Activated naive CD8-positive, alpha-beta T cell treated with anti-CD3 and anti-CD28 coated beads for 36 hours (primary cell): ENCODE measurements at regions not wholly inside any gene's neighbourhood (a gene's known extent, or its start where the extent isn't known, plus 50 kb on each side); places are given as distances from the start of the nearest gene placed in this dataset.
A peak's percentile ranks its signal among the peaks of the same experiment; 100 is the strongest.
"Not testable (repeated sequence)": the region's sequence is repeated elsewhere in the genome, so short reads cannot be mapped to it uniquely, and the experiment has no call there.

Source experiments
- DNase-seq: peaks from one replicate; pipeline ENCODE4 v3.0.0; 2021
- H3K27ac Mint-ChIP-seq: one replicate; pipeline ENCODE4 v1.8.0; 2022; ENCODE audit warnings: mild to moderate bottlenecking, moderate library complexity, mixed read lengths
- H3K27me3 Mint-ChIP-seq: one replicate; pipeline ENCODE4 v1.8.0; 2022; ENCODE audit warnings: mild to moderate bottlenecking, mixed read lengths
- H3K36me3 Mint-ChIP-seq: one replicate; pipeline ENCODE4 v1.8.0; 2021; ENCODE audit warnings: mild to moderate bottlenecking, mixed read lengths
- H3K4me1 Mint-ChIP-seq: one replicate; pipeline ENCODE4 v1.8.0; 2021; ENCODE audit warnings: mixed read lengths
- H3K4me3 Mint-ChIP-seq: one replicate; pipeline ENCODE4 v1.8.0; 2022; ENCODE audit warnings: mild to moderate bottlenecking, moderate library complexity, mixed read lengths
- H3K9me3 Mint-ChIP-seq: one replicate; pipeline ENCODE4 v1.8.0; 2022; ENCODE audit warnings: mixed read lengths

DNA sequence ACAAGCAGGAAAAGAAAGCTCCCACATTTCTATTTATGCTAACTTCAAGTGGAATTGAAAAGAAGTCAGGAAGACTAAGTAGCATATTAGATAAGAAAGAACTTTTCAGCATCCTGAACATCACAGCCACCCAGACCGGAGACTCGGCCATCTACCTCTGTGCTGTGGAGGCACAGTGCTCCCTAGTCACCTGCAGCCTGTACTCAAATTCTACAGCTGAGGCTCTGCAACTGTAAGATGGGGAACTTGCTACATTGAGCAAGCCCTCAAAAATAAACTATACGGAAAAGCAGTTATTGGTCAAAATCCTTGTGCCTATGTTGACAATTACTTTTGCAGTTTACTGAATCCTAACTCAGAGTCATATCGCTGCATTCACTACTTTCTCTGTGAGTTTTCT lies 361.9 kb downstream of the DAD1 start:
- Mint-ChIP-seq H3K9me3 (peaks cover 3% of the 10 kb centered on the region), H3K36me3 (no peaks in the 10 kb centered on the region), H3K4me1 (peaks cover 6% of the 10 kb centered on the region), H3K27me3 (no peaks in the 10 kb centered on the region), H3K27ac (peak overlapping the region; percentile 62), H3K4me3 (peak overlapping the region; percentile 59)
- no peak for DNase-seq

DNA sequence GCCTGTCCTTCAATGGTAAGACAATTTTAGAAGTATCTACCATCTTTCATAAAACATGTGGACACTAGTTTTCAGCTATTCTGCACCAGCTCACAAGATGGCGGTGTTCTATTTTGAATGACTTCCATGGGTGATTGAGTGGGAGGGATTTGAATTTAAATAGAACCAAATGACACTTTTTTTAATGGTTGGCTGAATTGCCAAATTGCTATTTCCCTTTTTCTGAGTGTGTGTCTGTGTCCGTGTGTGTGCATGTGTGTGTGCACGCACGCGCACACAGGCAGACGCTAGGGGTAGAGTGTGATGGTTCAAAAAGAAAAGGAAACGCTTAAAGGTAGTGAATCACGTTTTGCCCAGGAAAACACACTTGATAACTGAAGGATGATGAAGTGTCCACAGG lies 362.6 kb downstream of the DAD1 start:
- peaks cover 6% of the 10 kb centered on the region for H3K4me1 Mint-ChIP-seq
- H3K4me3 Mint-ChIP-seq, result peak overlapping the region; percentile 59
- no peaks in the 10 kb centered on the region for H3K9me3 Mint-ChIP-seq
- no peaks in the 10 kb centered on the region for H3K36me3 Mint-ChIP-seq
- H3K27me3 Mint-ChIP-seq, result no peaks in the 10 kb centered on the region
- no peak for DNase-seq
- H3K27ac Mint-ChIP-seq, result peak overlapping the region; percentile 62

DNA sequence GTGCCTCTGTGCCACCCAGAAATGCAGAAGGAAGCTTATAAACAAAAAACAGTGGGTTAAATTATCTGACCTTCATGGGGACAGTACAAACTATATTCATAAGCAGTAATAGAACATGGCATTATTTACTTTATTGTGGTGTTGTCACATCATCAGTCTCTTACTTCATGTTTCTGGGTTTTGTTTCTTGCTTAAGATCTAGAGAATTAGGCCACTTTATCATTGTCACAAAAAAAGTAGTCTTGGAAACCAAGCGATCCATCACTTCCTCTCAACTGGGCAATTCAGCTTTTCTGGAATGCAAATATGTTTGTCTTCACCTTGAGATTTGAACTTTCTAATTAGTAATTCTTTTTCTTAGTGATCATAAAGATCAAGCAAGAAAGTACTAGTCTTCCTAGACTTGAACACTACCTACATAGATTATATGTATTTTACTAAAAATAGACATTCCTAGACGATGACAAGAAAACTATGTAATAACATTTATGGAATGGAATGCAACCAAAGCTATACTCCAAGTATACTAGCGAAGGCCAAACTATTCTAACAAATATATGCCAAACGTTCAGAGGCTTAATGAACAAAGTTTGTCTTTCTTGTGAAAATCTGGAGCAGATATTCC lies 363.4 kb downstream of the DAD1 start:
- no peaks in the 10 kb centered on the region for H3K9me3 Mint-ChIP-seq
- no peaks in the 10 kb centered on the region for H3K36me3 Mint-ChIP-seq
- no peak overlapping the region for H3K27ac Mint-ChIP-seq
- H3K27me3 Mint-ChIP-seq, result no peaks in the 10 kb centered on the region
- DNase-seq, result no peak
- H3K4me1 Mint-ChIP-seq, result peaks cover 3% of the 10 kb centered on the region
- no peak overlapping the region for H3K4me3 Mint-ChIP-seq

DNA sequence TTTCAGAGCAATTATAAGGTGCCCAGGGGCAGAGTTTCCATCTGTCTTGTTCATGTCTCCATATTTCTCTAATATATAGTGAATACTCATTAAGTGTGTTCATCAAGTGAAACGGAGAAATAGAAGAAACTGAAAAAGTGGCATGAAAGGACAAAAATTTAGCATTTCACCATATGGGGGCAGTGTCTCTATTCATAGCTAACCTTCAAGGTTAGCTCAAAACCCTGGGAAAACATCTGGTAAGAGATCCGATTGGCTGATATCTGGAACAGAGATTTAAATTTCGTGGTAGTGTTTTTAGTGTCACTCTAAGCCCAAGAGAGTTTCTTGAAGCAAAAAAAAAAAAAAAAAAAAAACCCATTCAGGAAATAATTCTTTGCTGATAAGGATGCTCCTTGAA lies 367.5 kb downstream of the DAD1 start:
- Mint-ChIP-seq H3K27me3 (no peaks in the 10 kb centered on the region), H3K9me3 (no peaks in the 10 kb centered on the region), H3K36me3 (no peaks in the 10 kb centered on the region), H3K27ac (peak overlapping the region; percentile 48), H3K4me3 (peak overlapping the region; percentile 56), H3K4me1 (no peaks in the 10 kb centered on the region)
- no peak for DNase-seq

DNA sequence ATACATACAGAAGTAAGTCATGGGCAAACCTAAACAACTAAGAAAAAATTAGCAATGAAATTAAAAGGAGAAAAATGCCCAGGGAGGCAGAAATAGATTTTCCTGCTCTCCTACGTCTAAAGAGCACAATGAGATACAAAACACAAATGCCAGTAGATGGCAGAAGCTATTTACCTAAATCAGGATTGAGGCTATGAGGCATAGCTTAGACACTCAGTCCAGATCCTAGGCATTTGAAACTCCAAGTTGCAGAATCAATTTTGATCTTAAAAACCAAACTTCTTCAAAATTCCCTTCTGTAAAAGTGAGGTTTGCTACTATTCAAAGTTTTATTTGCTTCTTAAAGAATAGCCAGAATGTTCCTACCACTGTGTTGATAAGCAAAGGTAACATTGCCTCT lies 368.6 kb downstream of the DAD1 start:
- no peak overlapping the region for H3K4me3 Mint-ChIP-seq
- no peaks in the 10 kb centered on the region for H3K4me1 Mint-ChIP-seq
- no peaks in the 10 kb centered on the region for H3K27me3 Mint-ChIP-seq
- H3K36me3 Mint-ChIP-seq, result no peaks in the 10 kb centered on the region
- H3K27ac Mint-ChIP-seq, result no peak overlapping the region
- no peaks in the 10 kb centered on the region for H3K9me3 Mint-ChIP-seq
- no peak for DNase-seq

DNA sequence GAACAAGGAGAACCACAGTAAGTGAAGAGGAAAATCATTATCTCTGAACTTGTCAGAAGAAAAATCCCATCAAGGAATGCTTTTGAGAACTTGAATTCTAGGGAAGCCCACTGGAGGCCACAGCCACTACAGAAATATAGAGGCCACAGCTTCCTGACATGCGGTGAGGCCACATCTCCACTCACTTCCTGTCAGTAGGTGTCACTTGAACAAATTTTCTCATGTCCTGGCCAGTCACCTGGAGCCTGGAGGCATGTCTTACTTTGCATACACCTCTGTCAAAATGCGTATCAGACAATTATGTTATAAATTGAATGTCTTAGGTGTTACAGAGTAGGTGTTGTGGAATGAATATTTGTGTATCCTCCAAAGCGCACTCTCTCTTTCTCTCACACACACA lies 370.3 kb downstream of the DAD1 start:
- no peak overlapping the region for H3K27ac Mint-ChIP-seq
- H3K9me3 Mint-ChIP-seq, result no peaks in the 10 kb centered on the region
- no peak for DNase-seq
- no peaks in the 10 kb centered on the region for H3K36me3 Mint-ChIP-seq
- H3K4me1 Mint-ChIP-seq, result no peaks in the 10 kb centered on the region
- no peak overlapping the region for H3K4me3 Mint-ChIP-seq
- no peaks in the 10 kb centered on the region for H3K27me3 Mint-ChIP-seq

DNA sequence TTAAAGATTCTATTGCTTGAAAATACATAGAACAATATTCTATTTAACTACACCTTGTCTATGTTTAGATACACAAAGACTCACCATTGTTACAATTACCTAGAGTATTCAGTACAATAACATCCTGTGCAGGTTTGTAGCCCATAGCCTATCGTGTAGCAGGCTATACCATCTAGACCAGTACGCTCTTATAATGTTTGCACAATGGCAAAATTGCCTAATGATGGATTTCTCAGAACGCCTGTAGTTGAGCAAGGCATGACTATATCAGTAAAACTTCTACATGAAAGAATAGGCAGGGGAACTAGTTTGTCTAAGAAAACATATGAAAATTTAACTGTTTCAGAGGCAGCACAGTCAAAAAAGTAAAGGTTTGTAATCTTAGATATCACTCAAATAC lies 375.9 kb downstream of the DAD1 start:
- no peaks in the 10 kb centered on the region for H3K27me3 Mint-ChIP-seq
- no peak overlapping the region for H3K27ac Mint-ChIP-seq

DNA sequence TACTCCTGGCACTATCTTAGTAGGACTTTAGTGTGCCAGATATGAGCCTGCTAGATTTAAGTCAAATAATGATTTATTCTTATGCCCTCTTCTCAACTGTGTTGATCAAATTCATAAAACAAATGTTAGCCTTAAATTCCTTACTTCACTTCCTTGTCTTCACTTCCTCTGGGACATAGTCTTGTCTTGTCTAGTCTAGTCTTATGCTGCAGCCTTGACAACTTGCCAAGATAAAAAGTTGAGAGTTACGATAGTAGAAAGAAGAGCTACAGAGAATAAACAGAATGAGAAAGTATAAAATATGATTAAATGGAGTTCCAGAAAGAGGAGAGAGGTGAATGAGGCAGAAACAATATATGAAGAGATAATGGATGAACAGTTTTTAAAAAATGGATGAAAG lies 378.1 kb downstream of the DAD1 start:
- DNase-seq, result no peak
- H3K27me3 Mint-ChIP-seq, result no peaks in the 10 kb centered on the region
- no peak overlapping the region for H3K4me3 Mint-ChIP-seq
- H3K4me1 Mint-ChIP-seq, result no peaks in the 10 kb centered on the region
- no peak overlapping the region for H3K27ac Mint-ChIP-seq
- no peaks in the 10 kb centered on the region for H3K9me3 Mint-ChIP-seq
- H3K36me3 Mint-ChIP-seq, result no peaks in the 10 kb centered on the region

More for the DNA sequence above, 375.9 kb downstream of the DAD1 start:
- no peak for DNase-seq
- H3K4me3 Mint-ChIP-seq, result no peak overlapping the region
- no peaks in the 10 kb centered on the region for H3K4me1 Mint-ChIP-seq
- no peaks in the 10 kb centered on the region for H3K36me3 Mint-ChIP-seq
- no peaks in the 10 kb centered on the region for H3K9me3 Mint-ChIP-seq

DNA sequence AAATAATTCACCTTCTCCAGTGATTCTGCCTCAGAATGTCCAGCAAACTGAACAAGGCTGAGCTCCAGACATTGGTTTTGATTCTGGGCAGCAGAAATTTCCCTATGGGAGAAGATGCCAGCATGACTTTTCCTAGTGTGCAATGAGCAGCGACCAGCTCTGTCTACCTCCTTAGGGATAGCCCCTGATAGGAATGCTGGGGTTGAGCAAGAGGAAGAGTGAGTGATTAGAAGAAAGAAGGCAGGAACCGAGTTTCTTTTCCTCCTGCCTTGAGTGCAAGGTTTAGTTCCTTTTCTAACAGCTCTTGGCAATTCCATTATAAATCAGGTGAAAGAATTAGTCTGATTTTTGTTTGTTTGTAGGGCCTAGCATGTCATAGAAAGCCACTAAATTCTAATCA lies 379.0 kb downstream of the DAD1 start:
- Mint-ChIP-seq H3K27ac (no peak overlapping the region), H3K4me1 (no peaks in the 10 kb centered on the region), H3K36me3 (no peaks in the 10 kb centered on the region), H3K27me3 (no peaks in the 10 kb centered on the region), H3K9me3 (no peaks in the 10 kb centered on the region), H3K4me3 (no peak overlapping the region)
- DNase-seq, result no peak

DNA sequence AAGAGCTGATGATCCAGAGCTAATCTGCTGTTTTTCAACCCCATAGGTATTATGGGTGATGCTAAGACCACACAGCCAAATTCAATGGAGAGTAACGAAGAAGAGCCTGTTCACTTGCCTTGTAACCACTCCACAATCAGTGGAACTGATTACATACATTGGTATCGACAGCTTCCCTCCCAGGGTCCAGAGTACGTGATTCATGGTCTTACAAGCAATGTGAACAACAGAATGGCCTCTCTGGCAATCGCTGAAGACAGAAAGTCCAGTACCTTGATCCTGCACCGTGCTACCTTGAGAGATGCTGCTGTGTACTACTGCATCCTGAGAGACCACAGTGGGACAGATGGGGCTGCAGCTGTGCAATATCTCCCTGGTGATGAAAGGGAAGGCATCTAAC lies 386.0 kb downstream of the DAD1 start:
- no peak for DNase-seq
- Mint-ChIP-seq H3K4me1 (peaks cover 3% of the 10 kb centered on the region), H3K36me3 (no peaks in the 10 kb centered on the region), H3K27ac (peak overlapping the region; percentile 42), H3K27me3 (no peaks in the 10 kb centered on the region), H3K9me3 (no peaks in the 10 kb centered on the region), H3K4me3 (peak overlapping the region; percentile 77)

DNA sequence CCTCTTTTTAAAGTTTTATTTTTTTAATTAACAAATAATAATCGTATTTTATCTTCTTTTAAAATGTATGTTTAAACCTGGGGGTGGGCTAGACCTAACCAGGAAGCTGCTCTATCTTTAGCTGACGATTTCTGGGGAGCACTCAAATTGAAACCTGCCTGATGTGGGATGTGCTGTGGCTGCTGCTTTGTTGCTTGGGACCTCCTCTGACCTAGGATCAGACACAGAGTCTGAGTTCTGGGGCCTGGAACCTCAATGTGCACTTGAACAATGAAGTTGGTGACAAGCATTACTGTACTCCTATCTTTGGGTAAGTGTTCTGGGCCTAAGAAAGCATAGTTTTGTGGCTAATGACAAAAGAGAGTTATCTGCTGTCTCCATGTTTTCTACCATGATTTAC lies 386.7 kb downstream of the DAD1 start:
- Mint-ChIP-seq H3K9me3 (no peaks in the 10 kb centered on the region), H3K36me3 (no peaks in the 10 kb centered on the region), H3K4me3 (peak overlapping the region; percentile 77), H3K27ac (peak overlapping the region; percentile 81), H3K4me1 (peaks cover 3% of the 10 kb centered on the region), H3K27me3 (no peaks in the 10 kb centered on the region)
- DNase-seq, result no peak

DNA sequence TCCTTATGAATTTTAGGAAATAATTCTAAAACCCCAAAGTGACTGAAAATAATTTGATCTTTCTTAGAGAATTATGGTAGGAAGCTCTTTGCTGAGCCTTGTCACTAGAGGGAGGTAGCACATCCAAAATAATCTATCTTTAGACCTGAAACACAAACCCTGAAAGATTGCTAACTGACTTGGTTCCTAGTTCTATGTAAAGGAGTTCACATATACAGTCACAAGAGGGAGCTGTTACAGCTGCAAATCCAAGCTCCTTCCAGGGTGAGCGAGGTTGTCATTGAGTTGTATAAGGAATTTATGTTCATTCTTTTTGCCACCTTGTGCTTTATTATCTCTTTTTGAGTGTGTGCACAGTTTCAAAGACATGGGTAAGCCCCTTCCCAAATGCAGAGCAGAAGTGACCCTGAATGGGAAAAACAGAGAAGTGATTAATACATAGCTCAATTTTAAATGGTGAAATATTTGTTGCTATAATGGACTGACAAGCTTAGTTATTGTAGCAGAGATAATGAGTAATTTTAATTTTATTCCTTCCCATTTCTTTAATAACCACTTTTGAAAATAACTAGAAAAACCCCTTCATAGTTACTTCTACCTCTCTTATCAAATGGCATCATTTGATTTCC lies 387.9 kb downstream of the DAD1 start:
- Mint-ChIP-seq H3K27me3 (no peaks in the 10 kb centered on the region), H3K4me1 (peaks cover 3% of the 10 kb centered on the region), H3K9me3 (no peaks in the 10 kb centered on the region), H3K36me3 (no peaks in the 10 kb centered on the region), H3K27ac (peak overlapping the region; percentile 12), H3K4me3 (peak overlapping the region; percentile 32)
- no peak for DNase-seq

DNA sequence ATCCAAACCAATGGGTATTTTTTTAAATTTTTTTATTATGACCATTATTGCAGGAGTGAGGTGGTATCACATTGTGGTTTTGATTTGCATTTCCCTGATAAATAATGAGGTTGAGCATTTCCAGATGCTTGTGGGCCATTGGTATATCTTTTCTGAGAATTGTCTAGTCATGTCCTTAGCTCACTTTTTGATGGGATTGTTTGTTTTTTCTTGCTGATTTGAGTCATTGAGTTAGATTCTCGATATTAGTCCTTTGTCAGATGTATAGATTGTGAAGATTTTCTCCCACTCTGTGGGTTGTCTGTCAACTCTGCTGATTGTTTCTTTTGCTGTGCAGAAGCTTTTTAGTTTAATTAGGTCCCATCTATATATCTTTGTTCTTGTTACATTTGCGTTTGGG lies 388.9 kb downstream of the DAD1 start:
- not testable (repeated sequence) for H3K4me1 Mint-ChIP-seq, H3K4me3 Mint-ChIP-seq, H3K9me3 Mint-ChIP-seq, H3K27ac Mint-ChIP-seq, DNase-seq, H3K36me3 Mint-ChIP-seq, H3K27me3 Mint-ChIP-seq

DNA sequence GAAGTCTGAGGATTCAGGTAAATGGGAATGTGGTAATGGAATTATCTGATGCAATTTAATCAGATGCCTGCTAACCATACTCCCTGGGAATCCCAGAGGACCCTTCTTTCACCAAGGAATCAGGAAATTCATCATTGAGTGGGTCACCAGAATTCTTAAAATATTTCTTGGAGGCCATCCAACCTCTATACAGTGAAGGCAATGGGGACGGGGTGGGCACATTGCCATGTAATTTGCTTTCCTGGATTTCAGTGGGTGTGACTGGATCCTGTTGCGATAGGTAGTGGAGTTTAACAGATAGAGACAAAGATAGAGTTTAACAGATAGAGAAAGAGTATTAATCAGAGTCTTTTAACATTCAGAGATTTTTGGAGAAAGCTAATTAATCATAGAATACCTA lies 394.4 kb downstream of the DAD1 start:
- Mint-ChIP-seq H3K9me3 (no peaks in the 10 kb centered on the region), H3K4me1 (no peaks in the 10 kb centered on the region), H3K27me3 (no peaks in the 10 kb centered on the region), H3K36me3 (no peaks in the 10 kb centered on the region), H3K4me3 (no peak overlapping the region), H3K27ac (no peak overlapping the region)
- DNase-seq, result no peak

DNA sequence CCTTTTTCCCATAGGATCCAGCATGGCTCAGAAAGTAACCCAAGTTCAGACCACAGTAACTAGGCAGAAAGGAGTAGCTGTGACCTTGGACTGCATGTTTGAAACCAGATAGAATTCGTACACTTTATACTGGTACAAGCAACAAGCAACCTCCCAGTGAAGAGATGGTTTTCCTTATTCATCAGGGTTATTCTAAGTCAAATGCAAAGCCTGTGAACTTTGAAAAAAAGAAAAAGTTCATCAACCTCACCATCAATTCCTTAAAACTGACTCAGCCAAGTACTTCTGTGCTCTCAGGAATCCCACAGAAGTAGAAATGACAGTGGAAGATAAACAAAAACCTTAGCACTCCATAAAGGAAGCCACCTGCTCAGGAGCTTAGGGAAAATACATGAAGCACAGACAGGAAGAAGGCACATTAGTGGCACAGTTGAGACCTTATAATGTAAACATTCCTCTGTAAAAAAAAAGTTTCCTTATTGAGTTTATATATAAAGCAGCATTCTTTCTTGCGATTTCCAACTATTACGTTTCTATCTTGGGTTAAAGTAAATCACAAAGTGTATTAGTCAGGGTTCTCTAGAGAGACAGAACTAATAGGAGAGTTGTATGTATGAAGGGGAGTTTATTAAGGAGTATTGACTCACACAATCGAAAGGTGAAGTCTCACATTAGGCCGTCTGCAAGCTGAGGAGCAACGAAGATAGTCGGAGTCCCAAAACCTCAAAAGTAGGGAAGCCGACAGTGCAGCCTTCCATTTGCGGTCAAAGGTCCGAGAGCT lies 398.4 kb downstream of the DAD1 start:
- H3K4me3 Mint-ChIP-seq, result no peak overlapping the region
- no peak for DNase-seq
- no peaks in the 10 kb centered on the region for H3K4me1 Mint-ChIP-seq
- no peak overlapping the region for H3K27ac Mint-ChIP-seq
- no peaks in the 10 kb centered on the region for H3K27me3 Mint-ChIP-seq
- H3K9me3 Mint-ChIP-seq, result no peaks in the 10 kb centered on the region
- H3K36me3 Mint-ChIP-seq, result no peaks in the 10 kb centered on the region

DNA sequence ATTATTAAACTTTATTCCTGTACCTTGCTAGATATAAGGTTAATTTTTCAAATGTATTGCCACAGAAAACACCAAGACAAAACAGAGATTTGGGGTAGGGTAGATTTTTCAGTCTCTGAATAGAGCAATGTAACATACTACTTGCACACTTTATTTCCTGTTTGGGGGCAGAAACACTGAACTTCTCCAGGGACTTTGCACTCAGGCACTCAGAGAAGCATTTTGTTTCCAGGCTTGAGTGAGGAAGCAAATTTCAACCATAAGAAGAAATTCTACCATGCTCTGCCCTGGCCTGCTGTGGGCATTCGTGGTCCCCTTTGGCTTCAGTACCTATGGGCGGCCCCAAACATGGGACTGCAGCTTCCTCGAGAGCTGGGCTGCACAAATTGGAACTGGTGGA lies 399.1 kb downstream of the DAD1 start:
- H3K27ac Mint-ChIP-seq, result no peak overlapping the region
- no peaks in the 10 kb centered on the region for H3K9me3 Mint-ChIP-seq
- DNase-seq, result no peak
- no peaks in the 10 kb centered on the region for H3K36me3 Mint-ChIP-seq
- H3K4me1 Mint-ChIP-seq, result no peaks in the 10 kb centered on the region
- no peaks in the 10 kb centered on the region for H3K27me3 Mint-ChIP-seq
- no peak overlapping the region for H3K4me3 Mint-ChIP-seq
